GM12892 (cell line): ENCODE measurements at regions not wholly inside any gene's neighbourhood (a gene's known extent, or its start where the extent isn't known, plus 50 kb on each side); places are given as distances from the start of the nearest gene placed in this dataset.
A peak's percentile ranks its signal among the peaks of the same experiment; 100 is the strongest.

Source experiments
- DNase-seq: peaks from one replicate; pipeline ENCODE4 v3.0.0; 2011; ENCODE audit not compliant: insufficient read length
- FAIRE-seq: peaks from 2 replicates; lab custom pipeline; 2011; peaks lifted over from hg19 to GRCh38; lab: Jason Lieb, UNC
- POLR2A ChIP-seq: IDR thresholded peaks from 2 replicates; pipeline ENCODE4 v1.6.1; 2011; ENCODE audit warnings: low read depth, low read length, control low read depth
- POLR2AphosphoS5 ChIP-seq: IDR thresholded peaks from 2 replicates; pipeline ENCODE4 v1.6.1; 2011; ENCODE audit warnings: low read depth, low read length, control low read depth
- TAF1 ChIP-seq: IDR thresholded peaks from 2 replicates; pipeline ENCODE4 v1.6.1; 2011; ENCODE audit warnings: low read depth, mild to moderate bottlenecking, control low read depth, low read length, borderline replicate concordance

GRCh38 chr20:17859616-17860232 lies 108.9 kb downstream of the SNX5 start:
- FAIRE-seq (no peak), DNase-seq (peak; percentile 50)
- TF ChIP-seq POLR2AphosphoS5 (no peak), TAF1 (no peak), POLR2A (no peak)

DNA sequence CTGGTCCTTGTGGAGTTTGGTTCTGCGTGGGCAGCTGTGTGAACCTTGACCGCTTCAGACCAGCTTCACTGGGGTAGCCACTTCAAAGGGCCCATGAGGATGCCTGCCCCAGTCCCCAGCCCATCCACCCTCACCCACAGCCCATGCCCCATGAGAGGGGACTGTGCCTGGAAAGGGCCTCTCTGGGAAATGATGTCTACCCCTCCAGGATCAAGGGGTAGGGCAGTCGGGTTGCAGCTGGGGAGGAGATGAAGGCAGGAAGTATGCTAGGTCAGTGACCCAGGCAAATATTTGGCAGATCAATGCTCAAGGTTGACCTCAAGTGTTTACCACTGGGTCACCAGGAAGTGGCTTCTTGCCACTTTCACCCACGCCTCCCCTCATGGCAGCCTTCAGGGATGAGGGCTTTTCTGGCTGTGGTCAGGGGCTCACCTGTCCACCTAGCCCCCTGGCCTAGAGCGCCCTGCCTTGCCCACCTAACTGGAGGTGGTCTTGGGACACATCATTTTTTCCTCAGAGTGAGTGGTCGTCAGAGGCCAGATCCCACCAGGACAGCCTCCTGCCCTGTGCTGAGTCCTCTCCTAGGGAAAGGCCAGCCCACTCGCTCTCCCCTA lies 109.5 kb downstream of the SNX5 start:
- FAIRE-seq (peak; percentile 92), DNase-seq (peak; percentile 52)
- TF ChIP-seq POLR2AphosphoS5 (no peak), TAF1 (no peak), POLR2A (no peak)

- FAIRE-seq (no peak), DNase-seq (no peak)
- no peak for TF ChIP-seq TAF1
These were observed 110.1 kb downstream of the SNX5 start for GRCh38 chr20:17858450-17859001.

GRCh38 chr20:17857639-17858449 lies 110.8 kb downstream of the SNX5 start:
- no peak for TF ChIP-seq POLR2A
- no peak for TF ChIP-seq TAF1
- TF ChIP-seq POLR2AphosphoS5 = no peak
- FAIRE-seq (peak; percentile 38), DNase-seq (no peak)

DNA sequence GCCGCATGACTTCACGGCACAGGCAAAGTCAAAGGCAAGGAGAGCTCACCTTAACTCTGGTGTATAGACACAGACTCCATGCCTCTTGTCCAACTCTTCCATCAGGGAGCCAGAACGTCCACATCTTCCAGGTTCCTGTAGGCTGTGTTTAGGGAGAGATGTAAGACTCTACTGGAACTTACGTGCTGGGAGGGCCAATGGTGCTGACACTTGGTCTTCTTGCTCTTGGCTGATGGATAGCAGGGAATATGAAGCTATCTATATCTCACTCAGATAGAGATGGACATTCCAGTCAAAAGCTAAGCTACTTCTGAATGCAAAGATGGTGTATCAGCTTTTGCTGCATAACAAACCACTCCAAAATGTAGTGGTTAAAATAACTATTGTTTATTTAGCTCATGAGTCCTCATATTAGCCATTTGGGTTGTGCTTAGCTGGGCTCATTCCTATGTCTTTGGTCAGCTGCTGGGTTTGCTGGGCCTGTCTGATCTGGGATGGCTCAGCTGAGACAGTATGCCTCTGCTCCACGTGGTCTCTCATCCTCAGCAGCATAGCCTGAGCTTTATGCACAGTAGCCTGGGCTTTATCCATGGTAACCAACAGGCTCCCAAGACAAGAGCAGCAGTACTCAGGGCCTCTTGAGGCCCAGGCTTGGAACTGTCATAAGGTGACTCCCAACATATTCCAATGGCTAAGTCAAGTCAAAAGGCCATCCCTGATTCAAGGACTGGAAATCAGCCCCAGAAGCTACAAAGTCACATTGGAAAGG lies 111.6 kb downstream of the SNX5 start:
- peak; percentile 56 for FAIRE-seq
- no peak for TF ChIP-seq POLR2A
- no peak for TF ChIP-seq POLR2AphosphoS5
- no peak for TF ChIP-seq TAF1
- DNase-seq = no peak

- DNase-seq = peak; percentile 60
- FAIRE-seq = peak; percentile 93
- TF ChIP-seq POLR2AphosphoS5 (peak; percentile 63; the same call in 1 of the 2 replicates), TAF1 (no peak)
These were observed 112.5 kb downstream of the SNX5 start for GRCh38 chr20:17856024-17856564.

DNA sequence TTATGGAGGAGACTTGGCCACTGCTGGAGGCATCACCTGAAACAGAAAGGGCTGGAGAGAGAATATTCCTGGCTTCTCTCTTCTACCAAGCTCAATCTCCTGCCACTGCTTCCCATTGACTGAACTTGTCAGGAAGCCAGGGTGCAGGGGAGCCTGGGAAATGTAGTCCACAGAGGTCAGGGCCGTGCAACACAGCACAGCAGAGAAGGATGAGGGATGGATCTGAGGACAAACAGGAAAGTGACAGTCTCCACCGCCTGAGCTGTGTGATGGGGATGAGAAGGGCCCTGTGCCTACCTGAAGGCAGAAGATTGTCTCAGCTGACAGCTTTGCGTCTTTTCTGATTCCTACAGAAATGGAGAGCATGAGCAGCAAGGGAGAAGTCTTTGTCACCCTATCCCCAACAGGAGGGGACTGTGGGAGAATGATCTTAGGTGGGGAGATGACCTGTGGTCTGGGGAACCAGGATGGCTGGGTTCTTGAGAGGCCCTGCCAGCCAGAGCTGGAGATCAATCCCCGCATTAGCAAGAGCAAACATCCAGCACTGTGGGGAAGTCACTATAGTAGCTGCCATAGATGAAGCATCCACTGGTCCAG lies 114.2 kb downstream of the SNX5 start:
- DNase-seq = no peak
- FAIRE-seq = peak; percentile 88
- TF ChIP-seq TAF1 (no peak), POLR2AphosphoS5 (no peak), POLR2A (no peak)

DNA sequence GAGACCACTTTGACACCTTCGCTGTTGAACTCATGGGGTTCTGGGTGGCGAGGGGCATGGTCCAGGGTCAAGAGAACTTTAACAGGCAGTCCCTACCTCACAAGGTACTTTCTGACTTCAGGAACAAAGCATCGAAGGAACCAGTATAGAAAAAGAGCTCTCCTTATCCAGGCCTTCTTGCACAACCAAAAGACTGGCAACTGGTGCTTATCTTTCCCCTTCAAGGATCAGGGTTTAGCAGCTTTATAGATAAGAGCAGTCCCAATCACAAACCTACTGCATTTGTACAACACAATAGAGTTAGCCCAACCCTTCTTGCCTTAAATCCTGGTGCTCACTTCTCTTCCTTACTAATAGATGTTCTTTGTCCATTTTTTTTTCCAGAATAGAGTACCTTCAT lies 116.3 kb downstream of the SNX5 start:
- DNase-seq (no peak), FAIRE-seq (no peak)
- TF ChIP-seq POLR2A = no peak
- no peak for TF ChIP-seq POLR2AphosphoS5
- TF ChIP-seq TAF1 = no peak

GRCh38 chr20:17850684-17851026 lies 117.9 kb downstream of the SNX5 start:
- TF ChIP-seq TAF1 (no peak), POLR2A (no peak), POLR2AphosphoS5 (no peak)
- FAIRE-seq = no peak
- DNase-seq = no peak

DNA sequence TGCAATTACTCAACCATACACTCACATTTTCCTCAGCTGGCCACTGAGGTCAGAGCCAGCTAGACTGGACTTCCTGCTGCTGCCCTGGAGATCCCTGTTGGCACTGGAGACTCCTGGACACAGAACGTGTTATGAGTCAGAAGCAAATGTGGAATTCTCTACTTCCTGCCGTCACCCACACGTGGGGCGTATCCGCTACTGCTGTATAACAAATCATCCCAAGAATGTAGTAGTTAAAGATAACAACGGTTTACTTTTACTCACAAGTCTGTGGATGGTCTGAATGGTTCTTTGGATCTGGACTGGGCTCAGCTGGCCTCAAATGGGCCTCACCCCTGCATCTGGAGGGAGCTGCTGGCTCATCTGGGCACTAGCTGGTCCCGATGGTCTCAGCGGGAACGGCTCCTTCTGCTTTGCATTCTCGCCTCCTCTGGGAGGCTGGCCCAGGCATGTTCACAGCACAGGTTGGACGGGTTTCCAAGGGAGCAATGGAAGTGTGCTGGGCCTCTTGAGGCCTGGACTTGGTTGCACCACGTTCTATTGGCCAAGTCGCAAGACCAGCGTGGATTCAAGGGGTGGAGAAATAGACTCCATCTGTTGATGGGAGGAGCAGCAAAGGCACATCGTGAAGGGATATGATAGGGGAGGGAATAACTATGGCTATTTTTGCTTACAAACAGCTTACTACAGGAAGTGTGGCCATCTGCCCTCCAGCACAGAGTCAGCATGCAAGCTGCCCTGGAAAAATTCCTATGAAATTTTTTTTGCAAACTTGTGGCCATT lies 118.5 kb downstream of the SNX5 start:
- DNase-seq (no peak), FAIRE-seq (no peak)
- no peak for TF ChIP-seq POLR2AphosphoS5
- no peak for TF ChIP-seq TAF1
- no peak for TF ChIP-seq POLR2A
